RWPE2 (cell line): ENCODE measurements at regions not wholly inside any gene's neighbourhood (a gene's known extent, or its start where the extent isn't known, plus 50 kb on each side); places are given as distances from the start of the nearest gene placed in this dataset.
"Not testable (repeated sequence)": the region's sequence is repeated elsewhere in the genome, so short reads cannot be mapped to it uniquely, and the experiment has no call there.

ENCODE experiments used
- ATAC-seq: fragments of 200-7000 bp; cut with Tn5 transposase; 3 replicates; pipeline ENCODE4 v1.9.1; 2021; ENCODE audit warnings: low read depth
- DNase-seq: peaks from one replicate; pipeline ENCODE4 v3.0.0-alpha.2; 2020; ENCODE audit warnings: low spot score
- H3K27ac ChIP-seq: fragments of 450-650 bp; 2 replicates; pipeline ENCODE4 v1.5.1; 2017; ENCODE audit warnings: mild to moderate bottlenecking; ENCODE audit not compliant: poor library complexity, severe bottlenecking
- H3K27me3 ChIP-seq: fragments of 250-450 bp; sonication (Bioruptor Pico); 2 replicates; pipeline ENCODE4 v1.5.1; 2021; ENCODE audit warnings: mild to moderate bottlenecking, moderate library complexity; ENCODE audit not compliant: insufficient read depth, poor library complexity, severe bottlenecking
- H3K36me3 ChIP-seq: fragments of 250-450 bp; sonication (Bioruptor Pico); 2 replicates; pipeline ENCODE4 v1.5.1; 2020; ENCODE audit warnings: low read depth, mild to moderate bottlenecking, moderate library complexity
- H3K4me1 ChIP-seq: fragments of 250-450 bp; sonication (Bioruptor Pico); 2 replicates; pipeline ENCODE4 v1.5.1; 2021; ENCODE audit warnings: mild to moderate bottlenecking, moderate library complexity; ENCODE audit not compliant: insufficient read depth, poor library complexity, severe bottlenecking
- H3K4me3 ChIP-seq: fragments of 250-450 bp; sonication (Bioruptor Pico); 2 replicates; pipeline ENCODE4 v1.5.1; 2021; ENCODE audit warnings: mild to moderate bottlenecking, moderate library complexity; ENCODE audit not compliant: severe bottlenecking
- H3K9me3 ChIP-seq: fragments of 250-450 bp; sonication (Bioruptor Pico); 2 replicates; pipeline ENCODE4 v1.5.1; 2021; ENCODE audit warnings: mild to moderate bottlenecking, moderate library complexity; ENCODE audit not compliant: severe bottlenecking
- CTCF ChIP-seq: fragments of 450-650 bp; IDR thresholded peaks from one replicate; pipeline ENCODE4 v1.5.1; 2017; ENCODE audit warnings: mild to moderate bottlenecking, moderate library complexity; ENCODE audit not compliant: poor library complexity, severe bottlenecking

- no peak for TF ChIP-seq CTCF
- Histone ChIP-seq H3K27ac (no peak overlapping the region), H3K27me3 (no peaks in the 10 kb centered on the region), H3K9me3 (no peaks in the 10 kb centered on the region), H3K4me3 (no peak overlapping the region), H3K36me3 (no peaks in the 10 kb centered on the region), H3K4me1 (peaks cover 3% of the 10 kb centered on the region)
- DNase-seq, result no peak
- no peak for ATAC-seq
Observed at GRCh38 chr13:90846936-90847335, 500.6 kb upstream of the MIR17HG start.

- H3K27me3 ChIP-seq, H3K4me1 ChIP-seq, H3K36me3 ChIP-seq, H3K9me3 ChIP-seq, H3K4me3 ChIP-seq, DNase-seq, H3K27ac ChIP-seq, ATAC-seq: not testable (repeated sequence)
Observed at GRCh38 chr13:90853666-90854065, 493.8 kb upstream of the MIR17HG start.

- TF ChIP-seq CTCF, result no peak
- Histone ChIP-seq H3K4me3 (no peak overlapping the region), H3K4me1 (no peaks in the 10 kb centered on the region), H3K36me3 (no peaks in the 10 kb centered on the region), H3K9me3 (peaks cover 5% of the 10 kb centered on the region), H3K27me3 (no peaks in the 10 kb centered on the region), H3K27ac (no peak overlapping the region)
- no peak for DNase-seq
- no peak for ATAC-seq
Observed at GRCh38 chr13:90857921-90858320, 489.6 kb upstream of the MIR17HG start.

- no peak overlapping the region for H3K27ac ChIP-seq
- ATAC-seq (no peak), DNase-seq (no peak)
- H3K27me3 ChIP-seq, result no peaks in the 10 kb centered on the region
- H3K4me3 ChIP-seq, result no peak overlapping the region
- no peaks in the 10 kb centered on the region for H3K9me3 ChIP-seq
- TF ChIP-seq CTCF, result no peak
- no peaks in the 10 kb centered on the region for H3K4me1 ChIP-seq
- no peaks in the 10 kb centered on the region for H3K36me3 ChIP-seq
Observed at GRCh38 chr13:90866006-90866405, 481.5 kb upstream of the MIR17HG start.

- Histone ChIP-seq H3K27me3 (no peaks in the 10 kb centered on the region), H3K9me3 (no peaks in the 10 kb centered on the region), H3K4me1 (no peaks in the 10 kb centered on the region), H3K36me3 (no peaks in the 10 kb centered on the region), H3K4me3 (no peak overlapping the region), H3K27ac (no peak overlapping the region)
- no peak for DNase-seq
- peak; percentile 96 for ATAC-seq
- TF ChIP-seq CTCF, result peak; percentile 75
Observed at GRCh38 chr13:90867336-90867683, 480.2 kb upstream of the MIR17HG start.
